Karpas-422 (cell line): ENCODE measurements at regions not wholly inside any gene's neighbourhood (a gene's known extent, or its start where the extent isn't known, plus 50 kb on each side); places are given as distances from the start of the nearest gene placed in this dataset.
"Not testable (repeated sequence)": the region's sequence is repeated elsewhere in the genome, so short reads cannot be mapped to it uniquely, and the experiment has no call there.

Experiments
- DNase-seq: peaks from one replicate; pipeline ENCODE4 v3.0.0-alpha.2; 2015
- H2AFZ ChIP-seq: fragments of 200-600 bp; sonication (generic); 2 replicates; pipeline ENCODE4 v1.6.1; 2014; ENCODE audit warnings: antibody characterized with exemption, low read length, mixed read lengths
- H3K27ac ChIP-seq: fragments of 200-600 bp; sonication (generic); 2 replicates; pipeline ENCODE4 v1.5.1; 2014; ENCODE audit warnings: mild to moderate bottlenecking, low read length, moderate library complexity
- H3K27me3 ChIP-seq: fragments of 200-600 bp; sonication (generic); 2 replicates; pipeline ENCODE4 v1.6.1; 2014; ENCODE audit warnings: low read length, mixed read lengths
- H3K36me3 ChIP-seq: fragments of 200-600 bp; sonication (generic); 2 replicates; pipeline ENCODE4 v1.6.1; 2014; ENCODE audit warnings: low read length, mixed read lengths; ENCODE audit not compliant: insufficient read depth
- H3K4me1 ChIP-seq: fragments of 200-600 bp; sonication (generic); 2 replicates; pipeline ENCODE4 v1.6.1; 2014; ENCODE audit warnings: mild to moderate bottlenecking, low read length, mixed read lengths
- H3K4me2 ChIP-seq: fragments of 200-600 bp; sonication (generic); 2 replicates; pipeline ENCODE4 v1.6.1; 2014; ENCODE audit warnings: low read length, low read depth, mild to moderate bottlenecking; ENCODE audit not compliant: poor library complexity, severe bottlenecking
- H3K4me3 ChIP-seq: fragments of 200-600 bp; sonication (generic); 2 replicates; pipeline ENCODE4 v1.5.1; 2014; ENCODE audit warnings: mild to moderate bottlenecking, antibody characterized with exemption, low read length, mixed read lengths
- H3K79me2 ChIP-seq: fragments of 200-600 bp; sonication (generic); 2 replicates; pipeline ENCODE4 v1.6.1; 2014; ENCODE audit warnings: mild to moderate bottlenecking, low read length, mixed read lengths
- H3K9ac ChIP-seq: fragments of 200-600 bp; sonication (generic); 2 replicates; pipeline ENCODE4 v1.6.0; 2014; ENCODE audit warnings: low read length
- H3K9me2 ChIP-seq: fragments of 200-600 bp; sonication (generic), shearing (Covaris generic); replicated peaks from 2 replicates; pipeline ENCODE4 v1.6.0; 2014; ENCODE audit warnings: mild to moderate bottlenecking, low read length, moderate library complexity; ENCODE audit not compliant: insufficient read depth
- H3K9me3 ChIP-seq: fragments of 300-700, 200-600 bp; sonication (generic); 2 replicates; pipeline ENCODE4 v1.6.1; 2014; ENCODE audit warnings: low read length, mixed read lengths
- H4K20me1 ChIP-seq: fragments of 200-600 bp; sonication (generic); 2 replicates; pipeline ENCODE4 v1.6.1; 2014; ENCODE audit warnings: mild to moderate bottlenecking, antibody characterized with exemption, low read length, low read depth; ENCODE audit not compliant: insufficient read depth

DNA sequence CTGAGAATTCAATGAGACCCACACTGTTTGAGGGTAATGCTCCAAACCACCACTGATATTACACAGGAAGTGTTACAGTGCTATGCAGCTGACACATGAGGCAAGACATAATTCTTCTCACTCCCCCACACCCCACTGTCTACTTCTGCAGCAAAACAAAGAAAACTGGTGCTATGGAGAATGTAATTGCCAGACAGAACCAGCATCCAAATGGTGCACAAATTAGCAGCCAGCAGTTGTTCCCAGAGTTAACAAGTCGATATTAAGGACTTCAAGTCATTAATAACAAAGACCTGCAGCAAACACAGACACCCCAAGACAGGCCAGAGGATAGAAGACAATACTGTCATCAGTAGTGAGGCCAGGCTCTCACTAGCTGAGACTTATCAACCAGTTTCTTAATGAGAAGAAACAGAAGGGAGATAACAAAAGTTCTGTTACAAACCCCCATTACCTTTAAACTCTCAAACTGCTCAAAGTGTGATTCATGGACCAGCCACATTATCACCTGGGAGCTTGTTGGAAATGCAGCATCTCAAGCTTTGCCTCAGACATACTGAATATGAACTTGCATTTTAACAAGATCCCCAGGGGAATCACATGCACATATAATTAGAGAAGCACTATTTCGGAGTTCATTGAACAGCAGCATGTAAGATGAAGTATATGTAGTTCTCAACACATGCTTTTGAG lies 58.7 kb upstream of the FNDC3B start:
- Histone ChIP-seq H3K9me3 (no peaks in the 10 kb centered on the region), H3K27me3 (no peaks in the 10 kb centered on the region; the same call in 1 of the 2 replicates), H3K9me2 (0 out of 2 replicates have a peak, but pooled peaks cover 7% of the 10 kb centered on the region), H3K79me2 (no peaks in the 10 kb centered on the region), H3K36me3 (no peaks in the 10 kb centered on the region), H3K4me3 (no peak overlapping the region), H2AFZ (no peak overlapping the region), H3K9ac (no peak overlapping the region), H3K4me1 (no peaks in the 10 kb centered on the region), H3K4me2 (no peak overlapping the region), H3K27ac (no peak overlapping the region), H4K20me1 (no peaks in the 10 kb centered on the region)
- DNase-seq = no peak

- no peaks in the 10 kb centered on the region for H3K79me2 ChIP-seq
- no peaks in the 10 kb centered on the region for H3K36me3 ChIP-seq
- H4K20me1 ChIP-seq = no peaks in the 10 kb centered on the region
- no peak overlapping the region for H2AFZ ChIP-seq
- H3K9me3 ChIP-seq = no peaks in the 10 kb centered on the region
- no peak overlapping the region for H3K27ac ChIP-seq
- H3K27me3 ChIP-seq = no peaks in the 10 kb centered on the region; the same call in 1 of the 2 replicates
- H3K4me2 ChIP-seq = no peak overlapping the region
- no peaks in the 10 kb centered on the region for H3K4me1 ChIP-seq
- no peak overlapping the region for H3K4me3 ChIP-seq
- H3K9ac ChIP-seq = no peak overlapping the region
- H3K9me2 ChIP-seq = 0 out of 2 replicates have a peak, but pooled peaks cover 7% of the 10 kb centered on the region
- no peak for DNase-seq
These were observed 58.1 kb upstream of the FNDC3B start for GRCh38 chr3:171981271-171981605.

DNA sequence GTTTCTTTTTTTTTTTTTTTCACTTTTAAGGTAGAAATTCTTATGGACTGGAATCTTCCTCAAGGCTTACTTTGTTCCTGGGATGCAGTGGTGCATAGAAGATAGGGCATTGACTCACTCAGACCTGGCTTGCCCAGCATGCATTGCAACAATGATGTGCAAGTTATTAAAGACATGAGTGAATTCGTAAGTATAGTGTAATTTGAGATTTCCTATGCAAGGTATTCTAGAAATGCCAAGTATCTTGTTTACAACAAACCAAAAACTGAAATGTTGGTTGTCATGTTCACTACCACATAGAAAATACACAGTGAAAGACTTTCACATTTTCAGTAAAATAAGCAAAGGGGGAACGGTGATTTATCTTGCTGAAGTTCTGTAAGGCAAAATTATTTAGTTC lies 56.5 kb upstream of the FNDC3B start:
- no peaks in the 10 kb centered on the region for H3K9me3 ChIP-seq
- H3K36me3 ChIP-seq = no peaks in the 10 kb centered on the region
- no peaks in the 10 kb centered on the region for H3K27me3 ChIP-seq
- H3K9ac ChIP-seq = no peak overlapping the region
- no peaks in the 10 kb centered on the region for H3K79me2 ChIP-seq
- H3K4me2 ChIP-seq = no peak overlapping the region
- H3K9me2 ChIP-seq = 0 out of 2 replicates have a peak, but pooled peaks cover 5% of the 10 kb centered on the region
- no peaks in the 10 kb centered on the region for H4K20me1 ChIP-seq
- no peak overlapping the region for H2AFZ ChIP-seq
- no peak for DNase-seq
- no peaks in the 10 kb centered on the region for H3K4me1 ChIP-seq
- no peak overlapping the region for H3K27ac ChIP-seq
- no peak overlapping the region for H3K4me3 ChIP-seq

GRCh38 chr3:171983685-171984084 lies 55.7 kb upstream of the FNDC3B start:
- H3K9me3 ChIP-seq, H2AFZ ChIP-seq, H3K4me3 ChIP-seq, H3K4me2 ChIP-seq, H3K36me3 ChIP-seq, H3K4me1 ChIP-seq, H3K27me3 ChIP-seq, H3K27ac ChIP-seq, H3K9ac ChIP-seq, DNase-seq, H3K9me2 ChIP-seq, H4K20me1 ChIP-seq, H3K79me2 ChIP-seq: not testable (repeated sequence)

DNA sequence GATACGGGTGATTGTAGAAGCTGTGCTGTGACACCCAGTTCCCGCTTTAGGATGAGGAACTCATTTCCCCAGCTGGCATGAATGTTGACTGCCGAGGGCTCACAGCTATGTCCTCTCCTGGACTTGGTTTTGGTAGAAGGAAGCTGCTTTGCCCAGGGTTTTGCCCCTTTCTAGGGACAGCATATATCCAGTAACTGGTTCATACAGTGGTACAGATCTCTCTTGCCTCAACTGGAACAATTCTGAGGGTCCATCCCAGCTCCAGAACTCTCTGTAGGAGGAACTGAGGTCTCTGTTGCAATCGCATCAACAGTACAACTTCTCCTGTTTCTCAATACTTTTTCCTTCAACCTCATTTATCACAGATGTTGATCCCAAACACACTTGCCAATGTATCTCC lies 54.5 kb upstream of the FNDC3B start:
- H3K4me2 ChIP-seq = no peak overlapping the region
- no peaks in the 10 kb centered on the region for H3K79me2 ChIP-seq
- no peaks in the 10 kb centered on the region for H3K4me1 ChIP-seq
- H2AFZ ChIP-seq = no peak overlapping the region
- no peak for DNase-seq
- H3K9me3 ChIP-seq = no peaks in the 10 kb centered on the region
- no peak overlapping the region for H3K9ac ChIP-seq
- no peaks in the 10 kb centered on the region for H3K36me3 ChIP-seq
- no peaks in the 10 kb centered on the region for H4K20me1 ChIP-seq
- H3K4me3 ChIP-seq = no peak overlapping the region
- no peaks in the 10 kb centered on the region for H3K9me2 ChIP-seq
- no peaks in the 10 kb centered on the region for H3K27me3 ChIP-seq
- no peak overlapping the region for H3K27ac ChIP-seq

GRCh38 chr3:171986176-171986575 lies 53.2 kb upstream of the FNDC3B start:
- no peaks in the 10 kb centered on the region for H4K20me1 ChIP-seq
- no peak for DNase-seq
- H3K4me3 ChIP-seq = no peak overlapping the region
- no peak overlapping the region for H2AFZ ChIP-seq
- no peaks in the 10 kb centered on the region for H3K27me3 ChIP-seq
- no peaks in the 10 kb centered on the region for H3K79me2 ChIP-seq
- no peak overlapping the region for H3K9ac ChIP-seq
- no peaks in the 10 kb centered on the region for H3K9me3 ChIP-seq
- H3K9me2 ChIP-seq = no peaks in the 10 kb centered on the region
- H3K36me3 ChIP-seq = no peaks in the 10 kb centered on the region
- H3K27ac ChIP-seq = no peak overlapping the region
- H3K4me1 ChIP-seq = no peaks in the 10 kb centered on the region
- no peak overlapping the region for H3K4me2 ChIP-seq

GRCh38 chr3:171986757-171987518 lies 52.4 kb upstream of the FNDC3B start:
- Histone ChIP-seq H2AFZ (no peak overlapping the region), H3K27me3 (no peaks in the 10 kb centered on the region), H3K9me3 (no peaks in the 10 kb centered on the region), H4K20me1 (no peaks in the 10 kb centered on the region), H3K4me2 (no peak overlapping the region), H3K4me1 (no peaks in the 10 kb centered on the region), H3K36me3 (no peaks in the 10 kb centered on the region), H3K9me2 (no peaks in the 10 kb centered on the region), H3K9ac (no peak overlapping the region), H3K4me3 (no peak overlapping the region), H3K27ac (no peak overlapping the region), H3K79me2 (no peaks in the 10 kb centered on the region)
- no peak for DNase-seq
